ENCODE measurements at regions not wholly inside any gene's neighbourhood (a gene's known extent, or its start where the extent isn't known, plus 50 kb on each side); places are given as distances from the start of the nearest gene placed in this dataset.

- no peak for DNase-seq
These were observed 243.6 kb downstream of the EDEM1 start for GRCh38 chr3:5431146-5431545.

GRCh38 chr3:5431811-5432378 is 244.4 kb downstream of the EDEM1 start:
- DNase-seq: no peak

GRCh38 chr3:5437296-5437782 is 249.8 kb downstream of the EDEM1 start:
- DNase-seq: no peak

- DNase-seq: no peak
These were observed 250.3 kb downstream of the EDEM1 start for GRCh38 chr3:5437783-5438323.

GRCh38 chr3:5441401-5441800 is 253.9 kb downstream of the EDEM1 start:
- no peak for DNase-seq

- DNase-seq: no peak
These were observed 254.7 kb downstream of the EDEM1 start for GRCh38 chr3:5442106-5442785.

GRCh38 chr3:5442786-5443138 is 255.3 kb downstream of the EDEM1 start:
- DNase-seq: no peak

GRCh38 chr3:5444253-5444652 is 256.7 kb downstream of the EDEM1 start:
- DNase-seq: no peak

- DNase-seq: no peak
These were observed 258.2 kb downstream of the EDEM1 start for GRCh38 chr3:5445676-5446201.

- no peak for DNase-seq
These were observed 260.7 kb downstream of the EDEM1 start for GRCh38 chr3:5448246-5448645.

GRCh38 chr3:5448816-5449215 is 261.3 kb downstream of the EDEM1 start:
- DNase-seq: no peak

GRCh38 chr3:5456199-5456598 is 268.7 kb downstream of the EDEM1 start:
- DNase-seq: no peak

GRCh38 chr3:5458526-5458925 is 271.0 kb downstream of the EDEM1 start:
- no peak for DNase-seq

- no peak for DNase-seq
These were observed 274.6 kb downstream of the EDEM1 start for GRCh38 chr3:5462086-5462485.

- no peak for DNase-seq
These were observed 276.5 kb downstream of the EDEM1 start for GRCh38 chr3:5463991-5464390.

- no peak for DNase-seq
These were observed 277.1 kb downstream of the EDEM1 start for GRCh38 chr3:5464649-5465048.

GRCh38 chr3:5465183-5465582 is 277.7 kb downstream of the EDEM1 start:
- DNase-seq: no peak

GRCh38 chr3:5466065-5466464 is 278.6 kb downstream of the EDEM1 start:
- no peak for DNase-seq

GRCh38 chr3:5466717-5467116 is 279.2 kb downstream of the EDEM1 start:
- DNase-seq: no peak

- no peak for DNase-seq
These were observed 286.0 kb downstream of the EDEM1 start for GRCh38 chr3:5473471-5473870.

GRCh38 chr3:5476403-5476802 is 288.9 kb downstream of the EDEM1 start:
- no peak for DNase-seq

- DNase-seq: no peak
These were observed 291.8 kb downstream of the EDEM1 start for GRCh38 chr3:5479229-5479799.

GRCh38 chr3:5480190-5480589 is 292.7 kb downstream of the EDEM1 start:
- no peak for DNase-seq

- DNase-seq: no peak
These were observed 297.9 kb downstream of the EDEM1 start for GRCh38 chr3:5485427-5485826.

Data from NCI-H2081 treated with DMSO at 0.1 percent for 48 hours (cell line).